MM.1S (cell line): ENCODE measurements at regions not wholly inside any gene's neighbourhood (a gene's known extent, or its start where the extent isn't known, plus 50 kb on each side); places are given as distances from the start of the nearest gene placed in this dataset.

Experiments used
- DNase-seq: peaks from one replicate; pipeline ENCODE4 v3.0.0-alpha.2; 2015
- H2AFZ ChIP-seq: fragments of 300-600 bp; sonication (generic); 2 replicates; pipeline ENCODE4 v1.6.0; 2016; ENCODE audit warnings: antibody characterized with exemption, low read length
- H3F3A ChIP-seq: fragments of 300-600 bp; sonication (generic); 2 replicates; pipeline ENCODE4 v1.6.1; 2016; ENCODE audit warnings: mild to moderate bottlenecking, antibody characterized with exemption, low read length, moderate library complexity, mixed read lengths; ENCODE audit not compliant: insufficient read depth
- H3K27ac ChIP-seq: fragments of 300-600 bp; sonication (generic); 2 replicates; pipeline ENCODE4 v1.5.1; 2016; ENCODE audit warnings: mild to moderate bottlenecking, low read length
- H3K27me3 ChIP-seq: fragments of 300-600 bp; sonication (generic); replicated peaks from 2 replicates; pipeline ENCODE4 v1.6.0; 2016; ENCODE audit warnings: low read length; ENCODE audit not compliant: insufficient read depth
- H3K36me3 ChIP-seq: fragments of 300-600 bp; sonication (generic); replicated peaks from 2 replicates; pipeline ENCODE4 v1.6.1; 2016; ENCODE audit warnings: mild to moderate bottlenecking, low read length, mixed read lengths; ENCODE audit not compliant: insufficient read depth
- H3K4me1 ChIP-seq: fragments of 300-600 bp; sonication (generic); 2 replicates; pipeline ENCODE4 v1.6.1; 2016; ENCODE audit warnings: low read length, mixed read lengths
- H3K4me2 ChIP-seq: fragments of 300-600 bp; sonication (generic); 2 replicates; pipeline ENCODE4 v1.6.0; 2016; ENCODE audit warnings: low read depth, low read length
- H3K4me3 ChIP-seq: fragments of 300-600 bp; sonication (generic); 2 replicates; pipeline ENCODE4 v1.5.1; 2016; ENCODE audit warnings: low read length, mixed read lengths
- H3K79me2 ChIP-seq: fragments of 300-600 bp; sonication (generic); 2 replicates; pipeline ENCODE4 v1.6.1; 2016; ENCODE audit warnings: mixed run types, low read length, mixed read lengths
- H3K9ac ChIP-seq: fragments of 300-600 bp; sonication (generic); 2 replicates; pipeline ENCODE4 v1.6.1; 2016; ENCODE audit warnings: low read length, mixed read lengths
- H3K9me2 ChIP-seq: fragments of 300-600 bp; sonication (generic); replicated peaks from 2 replicates; pipeline ENCODE4 v1.6.1; 2016; ENCODE audit warnings: mild to moderate bottlenecking, low read length, mixed read lengths; ENCODE audit not compliant: insufficient read depth
- H3K9me3 ChIP-seq: fragments of 300-600 bp; sonication (generic); replicated peaks from 2 replicates; pipeline ENCODE4 v1.6.1; 2016; ENCODE audit warnings: mild to moderate bottlenecking, low read length, mixed read lengths; ENCODE audit not compliant: insufficient read depth
- H4K20me1 ChIP-seq: fragments of 300-600 bp; sonication (generic); 2 replicates; pipeline ENCODE4 v1.6.1; 2016; ENCODE audit warnings: mild to moderate bottlenecking, low read length, moderate library complexity, mixed read lengths; ENCODE audit not compliant: insufficient read depth
- EZH2 ChIP-seq: fragments of 300-600 bp; sonication (generic); optimal IDR thresholded peaks from 2 replicates; pipeline ENCODE3; 2017; ENCODE audit warnings: low read depth, mild to moderate bottlenecking, antibody characterized with exemption, low read length, mixed read lengths
- EZH2phosphoT487 ChIP-seq: fragments of 300-600 bp; sonication (generic); IDR thresholded peaks from 2 replicates; pipeline ENCODE4 v1.6.1; 2018; ENCODE audit warnings: antibody characterized with exemption, low read length
- TF ChIP-seq, protein P1 (sequence below): fragments of 300-600 bp; sonication (generic); IDR thresholded peaks from 2 replicates; pipeline ENCODE4 v1.5.1; 2016; ENCODE audit warnings: antibody characterized with exemption, low read length, mixed read lengths

- no peak overlapping the region for H3K4me2 ChIP-seq
- TF ChIP-seq, protein P1, sequence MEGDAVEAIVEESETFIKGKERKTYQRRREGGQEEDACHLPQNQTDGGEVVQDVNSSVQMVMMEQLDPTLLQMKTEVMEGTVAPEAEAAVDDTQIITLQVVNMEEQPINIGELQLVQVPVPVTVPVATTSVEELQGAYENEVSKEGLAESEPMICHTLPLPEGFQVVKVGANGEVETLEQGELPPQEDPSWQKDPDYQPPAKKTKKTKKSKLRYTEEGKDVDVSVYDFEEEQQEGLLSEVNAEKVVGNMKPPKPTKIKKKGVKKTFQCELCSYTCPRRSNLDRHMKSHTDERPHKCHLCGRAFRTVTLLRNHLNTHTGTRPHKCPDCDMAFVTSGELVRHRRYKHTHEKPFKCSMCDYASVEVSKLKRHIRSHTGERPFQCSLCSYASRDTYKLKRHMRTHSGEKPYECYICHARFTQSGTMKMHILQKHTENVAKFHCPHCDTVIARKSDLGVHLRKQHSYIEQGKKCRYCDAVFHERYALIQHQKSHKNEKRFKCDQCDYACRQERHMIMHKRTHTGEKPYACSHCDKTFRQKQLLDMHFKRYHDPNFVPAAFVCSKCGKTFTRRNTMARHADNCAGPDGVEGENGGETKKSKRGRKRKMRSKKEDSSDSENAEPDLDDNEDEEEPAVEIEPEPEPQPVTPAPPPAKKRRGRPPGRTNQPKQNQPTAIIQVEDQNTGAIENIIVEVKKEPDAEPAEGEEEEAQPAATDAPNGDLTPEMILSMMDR, result no peak
- no peak for TF ChIP-seq EZH2phosphoT487
- no peak for TF ChIP-seq EZH2
- no peak overlapping the region for H3K9ac ChIP-seq
- H3K4me1 ChIP-seq, result peaks cover 24% of the 10 kb centered on the region
- H3K79me2 ChIP-seq, result no peaks in the 10 kb centered on the region
- no peak for DNase-seq
- H3K9me3 ChIP-seq, result no peaks in the 10 kb centered on the region
- H3K27ac ChIP-seq, result no peak overlapping the region
- no peak overlapping the region for H3K4me3 ChIP-seq
- no peak overlapping the region for H2AFZ ChIP-seq
- H3F3A ChIP-seq, result peaks cover 5% of the 10 kb centered on the region; the same call in 1 of the 2 replicates
- H4K20me1 ChIP-seq, result no peaks in the 10 kb centered on the region
- no peaks in the 10 kb centered on the region for H3K27me3 ChIP-seq
- H3K36me3 ChIP-seq, result no peaks in the 10 kb centered on the region
- no peaks in the 10 kb centered on the region for H3K9me2 ChIP-seq
These were observed 77.3 kb downstream of the EDN1 start for GRCh38 chr6:12367412-12367811.

GRCh38 chr6:12369355-12369754 is 79.2 kb downstream of the EDN1 start:
- H3K9me2 ChIP-seq, result no peaks in the 10 kb centered on the region
- no peak for DNase-seq
- H3K27me3 ChIP-seq, result no peaks in the 10 kb centered on the region
- no peaks in the 10 kb centered on the region for H3F3A ChIP-seq
- no peaks in the 10 kb centered on the region for H3K79me2 ChIP-seq
- no peaks in the 10 kb centered on the region for H4K20me1 ChIP-seq
- H3K4me2 ChIP-seq, result no peak overlapping the region
- no peak overlapping the region for H3K9ac ChIP-seq
- H3K27ac ChIP-seq, result no peak overlapping the region
- H3K9me3 ChIP-seq, result no peaks in the 10 kb centered on the region
- TF ChIP-seq, protein P1, result no peak
- no peak for TF ChIP-seq EZH2
- no peak for TF ChIP-seq EZH2phosphoT487
- H3K4me1 ChIP-seq, result peaks cover 9% of the 10 kb centered on the region; the same call in 1 of the 2 replicates
- H2AFZ ChIP-seq, result no peak overlapping the region
- no peaks in the 10 kb centered on the region for H3K36me3 ChIP-seq
- H3K4me3 ChIP-seq, result no peak overlapping the region

- H4K20me1 ChIP-seq, result no peaks in the 10 kb centered on the region
- H3F3A ChIP-seq, result no peaks in the 10 kb centered on the region
- no peak for DNase-seq
- no peaks in the 10 kb centered on the region for H3K79me2 ChIP-seq
- no peak overlapping the region for H3K4me2 ChIP-seq
- no peak overlapping the region for H3K27ac ChIP-seq
- no peak overlapping the region for H2AFZ ChIP-seq
- H3K4me1 ChIP-seq, result peaks cover 9% of the 10 kb centered on the region; the same call in 1 of the 2 replicates
- TF ChIP-seq EZH2phosphoT487, result no peak
- no peak for TF ChIP-seq EZH2
- TF ChIP-seq, protein P1, result no peak
- no peaks in the 10 kb centered on the region for H3K27me3 ChIP-seq
- H3K36me3 ChIP-seq, result no peaks in the 10 kb centered on the region
- H3K4me3 ChIP-seq, result no peak overlapping the region
- H3K9ac ChIP-seq, result no peak overlapping the region
- H3K9me2 ChIP-seq, result no peaks in the 10 kb centered on the region
- no peaks in the 10 kb centered on the region for H3K9me3 ChIP-seq
These were observed 79.7 kb downstream of the EDN1 start for GRCh38 chr6:12369781-12370262.
